Mesendoderm (in vitro differentiated cells): ENCODE measurements at regions not wholly inside any gene's neighbourhood (a gene's known extent, or its start where the extent isn't known, plus 50 kb on each side); places are given as distances from the start of the nearest gene placed in this dataset.

ENCODE experiments used
- DNase-seq: peaks from one replicate; pipeline ENCODE4 v3.0.0; 2013
- H2AK5ac ChIP-seq: 2 replicates; pipeline ENCODE4 v1.6.1; 2013; ENCODE audit warnings: low read length, inconsistent platforms
- H2BK120ac ChIP-seq: 2 replicates; pipeline ENCODE4 v1.6.1; 2013; ENCODE audit warnings: low read depth, mild to moderate bottlenecking, low read length, moderate library complexity, mixed read lengths
- H2BK15ac ChIP-seq: replicated peaks from 2 replicates; pipeline ENCODE4 v1.6.1; 2013; ENCODE audit warnings: low read depth, mild to moderate bottlenecking, moderate library complexity
- H2BK5ac ChIP-seq: 2 replicates; pipeline ENCODE4 v1.6.1; 2013; ENCODE audit warnings: low read length, inconsistent platforms
- H3K18ac ChIP-seq: 2 replicates; pipeline ENCODE4 v1.6.1; 2013; ENCODE audit warnings: mild to moderate bottlenecking, low read length, mixed read lengths
- H3K23ac ChIP-seq: one replicate; pipeline ENCODE4 v1.6.1; 2013; ENCODE audit warnings: low read length
- H3K27ac ChIP-seq: 2 replicates; pipeline ENCODE4 v1.5.1; 2013; ENCODE audit warnings: low read depth, mild to moderate bottlenecking, inconsistent platforms, low read length, moderate library complexity
- H3K27me3 ChIP-seq: 2 replicates; pipeline ENCODE4 v1.6.1; 2013; ENCODE audit warnings: low read length, control low read depth, mild to moderate bottlenecking, inconsistent platforms; ENCODE audit not compliant: insufficient read depth, poor library complexity
- H3K36me3 ChIP-seq: 2 replicates; pipeline ENCODE4 v1.6.1; 2013; ENCODE audit warnings: low read length, inconsistent platforms; ENCODE audit not compliant: control insufficient read depth, insufficient read depth
- H3K4ac ChIP-seq: one replicate; pipeline ENCODE4 v1.6.1; 2013; ENCODE audit warnings: low read depth, mild to moderate bottlenecking, low read length, moderate library complexity
- H3K4me1 ChIP-seq: 2 replicates; pipeline ENCODE4 v1.6.1; 2013; ENCODE audit warnings: low read depth, low read length, inconsistent platforms; ENCODE audit not compliant: control insufficient read depth
- H3K4me2 ChIP-seq: 2 replicates; pipeline ENCODE4 v1.6.1; 2013; ENCODE audit warnings: low read length
- H3K4me3 ChIP-seq: 2 replicates; pipeline ENCODE4 v1.5.1; 2013; ENCODE audit warnings: mild to moderate bottlenecking, low read length
- H3K56ac ChIP-seq: one replicate; pipeline ENCODE4 v1.6.1; 2013; ENCODE audit warnings: low read length
- H3K79me1 ChIP-seq: 2 replicates; pipeline ENCODE4 v1.6.1; 2013; ENCODE audit warnings: low read length, inconsistent platforms
- H3K79me2 ChIP-seq: 2 replicates; pipeline ENCODE4 v1.6.1; 2013; ENCODE audit warnings: mild to moderate bottlenecking, low read length; ENCODE audit not compliant: control insufficient read depth, insufficient read depth
- H3K9ac ChIP-seq: 2 replicates; pipeline ENCODE4 v1.6.1; 2013; ENCODE audit warnings: low read length, inconsistent platforms
- H4K5ac ChIP-seq: one replicate; pipeline ENCODE4 v1.6.1; 2013; ENCODE audit warnings: low read length
- H4K8ac ChIP-seq: one replicate; pipeline ENCODE4 v1.6.1; 2013; ENCODE audit warnings: low read depth, mild to moderate bottlenecking, control low read depth, low read length, moderate library complexity
- WGBS: extraction: QIAGEN DNeasy Blood & Tissue Kit; methylation state at CpG from one replicate; pipeline ENCODE4 v1.1.7; 2013; ENCODE audit warnings: low lambda C conversion rate, missing lambda C conversion rate; ENCODE audit not compliant: insufficient coverage; ENCODE audit errors: extremely low coverage; 5-methylcytosine and 5-hydroxymethylcytosine counted together

DNA sequence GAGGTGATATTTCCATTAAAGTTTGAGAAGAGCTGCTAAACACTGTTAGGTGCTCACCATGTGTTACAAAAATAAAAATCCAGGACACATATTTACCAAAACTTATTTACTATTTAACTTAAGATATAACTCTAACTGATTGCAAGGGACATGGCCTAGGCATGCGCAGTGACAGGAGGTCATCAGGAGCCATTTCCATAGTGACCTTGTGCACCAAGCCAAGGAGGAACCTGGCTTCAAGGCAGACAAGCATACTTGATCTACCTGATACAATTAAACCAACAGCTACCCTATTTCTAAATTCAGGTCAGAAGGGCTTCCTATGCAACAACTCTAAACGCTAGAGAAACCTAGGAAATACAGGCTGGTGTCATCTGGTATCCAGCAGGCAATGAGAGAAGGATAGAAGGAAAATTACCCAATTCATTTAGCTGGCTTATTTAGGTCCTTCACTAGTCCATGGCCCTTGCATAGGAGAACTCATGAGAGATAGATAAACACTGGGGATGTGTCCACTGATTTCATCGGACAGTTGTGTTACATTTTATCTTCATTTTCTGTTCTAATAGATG lies 134.4 kb downstream of the FOXB1 start:
- H3K23ac ChIP-seq = no peak overlapping the region
- H3K56ac ChIP-seq = no peak overlapping the region
- H3K4me2 ChIP-seq = no peak overlapping the region
- no peaks in the 10 kb centered on the region for H3K79me2 ChIP-seq
- no peak overlapping the region for H2BK120ac ChIP-seq
- H3K9ac ChIP-seq = no peak overlapping the region
- no peaks in the 10 kb centered on the region for H3K27me3 ChIP-seq
- H3K27ac ChIP-seq = no peak overlapping the region
- no peak overlapping the region for H3K4me3 ChIP-seq
- H3K4ac ChIP-seq = no peak overlapping the region
- no peak overlapping the region for H4K5ac ChIP-seq
- no peak overlapping the region for H4K8ac ChIP-seq
- no peaks in the 10 kb centered on the region for H3K79me1 ChIP-seq
- DNase-seq = no peak
- no peak overlapping the region for H2BK5ac ChIP-seq
- no peaks in the 10 kb centered on the region for H3K36me3 ChIP-seq
- no peaks in the 10 kb centered on the region for H3K4me1 ChIP-seq
- no peak overlapping the region for H2AK5ac ChIP-seq
- no CpG with 5 or more reads among the region's 3 CpGs for WGBS
- H2BK15ac ChIP-seq = no peak overlapping the region
- H3K18ac ChIP-seq = no peak overlapping the region

DNA sequence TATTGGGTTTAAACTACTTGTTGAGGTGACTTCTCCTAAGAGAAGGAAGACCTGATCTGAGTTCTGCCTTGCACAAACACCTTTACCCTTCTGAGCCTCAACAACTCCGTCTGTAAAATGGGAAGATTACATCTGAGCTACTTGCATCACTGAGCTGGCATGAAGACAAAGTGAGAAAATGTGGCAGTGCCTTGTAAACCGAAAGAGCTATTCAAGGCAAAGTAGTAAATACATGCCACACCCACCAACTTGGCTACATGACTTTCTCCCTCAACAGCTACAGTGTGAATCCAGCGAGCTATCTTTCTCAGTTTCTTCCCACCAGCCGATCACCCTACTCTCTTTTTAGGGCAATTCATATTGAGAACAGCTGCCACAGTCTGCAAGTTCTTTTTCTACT lies 148.3 kb downstream of the FOXB1 start:
- no peaks in the 10 kb centered on the region for H3K79me2 ChIP-seq
- no peak overlapping the region for H3K23ac ChIP-seq
- no peak overlapping the region for H3K4me3 ChIP-seq
- H3K18ac ChIP-seq = no peak overlapping the region
- no peaks in the 10 kb centered on the region for H3K36me3 ChIP-seq
- H3K56ac ChIP-seq = no peak overlapping the region
- H2BK5ac ChIP-seq = no peak overlapping the region
- H3K4me1 ChIP-seq = peaks cover 2% of the 10 kb centered on the region
- DNase-seq = no peak
- no peak overlapping the region for H2BK120ac ChIP-seq
- no peak overlapping the region for H4K8ac ChIP-seq
- no peak overlapping the region for H4K5ac ChIP-seq
- H2AK5ac ChIP-seq = no peak overlapping the region
- no peaks in the 10 kb centered on the region for H3K27me3 ChIP-seq
- H3K27ac ChIP-seq = no peak overlapping the region
- H3K4ac ChIP-seq = no peak overlapping the region
- WGBS = no CpG with 5 or more reads among the region's 4 CpGs
- H3K9ac ChIP-seq = no peak overlapping the region
- H3K79me1 ChIP-seq = no peaks in the 10 kb centered on the region
- H3K4me2 ChIP-seq = no peak overlapping the region
- H2BK15ac ChIP-seq = no peak overlapping the region

- no peak overlapping the region for H2BK120ac ChIP-seq
- H3K4me2 ChIP-seq = no peak overlapping the region
- no CpG with 5 or more reads among the region's 4 CpGs for WGBS
- no peaks in the 10 kb centered on the region for H3K79me2 ChIP-seq
- no peak overlapping the region for H2AK5ac ChIP-seq
- H4K8ac ChIP-seq = no peak overlapping the region
- no peak overlapping the region for H2BK15ac ChIP-seq
- H3K18ac ChIP-seq = no peak overlapping the region
- DNase-seq = no peak
- no peak overlapping the region for H3K27ac ChIP-seq
- no peaks in the 10 kb centered on the region for H3K36me3 ChIP-seq
- no peaks in the 10 kb centered on the region for H3K4me1 ChIP-seq
- H3K23ac ChIP-seq = no peak overlapping the region
- H3K27me3 ChIP-seq = no peaks in the 10 kb centered on the region
- no peaks in the 10 kb centered on the region for H3K79me1 ChIP-seq
- no peak overlapping the region for H4K5ac ChIP-seq
- no peak overlapping the region for H3K9ac ChIP-seq
- H3K4ac ChIP-seq = no peak overlapping the region
- no peak overlapping the region for H2BK5ac ChIP-seq
- H3K4me3 ChIP-seq = no peak overlapping the region
- H3K56ac ChIP-seq = no peak overlapping the region
Measured at GRCh38 chr15:60154764-60155325, 150.7 kb downstream of the FOXB1 start.

DNA sequence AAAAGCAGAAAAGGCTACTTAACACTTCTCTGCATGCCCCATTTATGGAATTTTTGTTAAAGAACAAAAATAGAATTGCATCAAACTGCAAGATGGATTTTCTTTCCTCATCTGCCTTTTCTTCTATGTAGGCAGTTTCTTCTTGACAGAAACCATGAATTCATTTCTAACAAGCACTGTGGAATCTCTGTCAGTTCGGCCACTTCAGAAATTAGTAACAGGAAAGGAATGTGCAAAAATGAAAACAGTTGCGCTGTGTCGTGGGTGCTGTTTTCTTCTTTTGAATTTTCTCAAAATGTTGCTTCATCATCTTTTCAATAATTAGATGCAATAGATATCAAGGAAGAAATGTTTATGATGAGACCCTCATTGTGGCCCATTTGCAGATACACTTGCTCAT lies 151.6 kb downstream of the FOXB1 start:
- no CpG with 5 or more reads among the region's 3 CpGs for WGBS
- H3K79me2 ChIP-seq = no peaks in the 10 kb centered on the region
- H3K36me3 ChIP-seq = no peaks in the 10 kb centered on the region
- no peak overlapping the region for H3K18ac ChIP-seq
- no peak overlapping the region for H3K4ac ChIP-seq
- H2BK120ac ChIP-seq = no peak overlapping the region
- no peak overlapping the region for H3K4me3 ChIP-seq
- H2BK5ac ChIP-seq = no peak overlapping the region
- no peak overlapping the region for H3K23ac ChIP-seq
- no peak for DNase-seq
- H3K4me1 ChIP-seq = no peaks in the 10 kb centered on the region
- no peak overlapping the region for H3K56ac ChIP-seq
- no peak overlapping the region for H3K27ac ChIP-seq
- no peak overlapping the region for H3K4me2 ChIP-seq
- H2AK5ac ChIP-seq = no peak overlapping the region
- no peaks in the 10 kb centered on the region for H3K79me1 ChIP-seq
- no peak overlapping the region for H2BK15ac ChIP-seq
- no peak overlapping the region for H3K9ac ChIP-seq
- no peaks in the 10 kb centered on the region for H3K27me3 ChIP-seq
- no peak overlapping the region for H4K8ac ChIP-seq
- no peak overlapping the region for H4K5ac ChIP-seq

- no peak overlapping the region for H3K18ac ChIP-seq
- H2BK15ac ChIP-seq = no peak overlapping the region
- H3K79me2 ChIP-seq = no peaks in the 10 kb centered on the region
Measured at GRCh38 chr15:60160909-60161308, 156.8 kb downstream of the FOXB1 start.

DNA sequence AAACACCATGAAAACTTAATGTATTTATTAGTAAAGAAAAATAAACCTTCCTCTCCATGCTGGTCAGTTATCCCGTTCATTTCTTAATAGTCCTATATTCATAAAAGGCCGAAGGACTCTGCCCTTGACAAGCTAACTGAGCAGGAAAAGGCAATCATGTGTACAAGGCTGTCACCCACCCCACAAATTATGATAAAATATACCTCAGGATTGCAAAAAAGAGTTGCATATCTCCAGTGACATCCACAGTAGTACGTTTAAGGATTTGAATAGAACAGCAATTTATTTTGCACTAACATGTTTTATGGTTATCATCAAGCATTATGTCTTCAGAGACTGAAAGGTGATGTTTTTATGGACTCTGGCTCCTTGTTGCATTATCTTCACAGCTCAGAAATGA lies 157.6 kb downstream of the FOXB1 start:
- Histone ChIP-seq H2BK15ac (no peak overlapping the region), H2AK5ac (no peak overlapping the region), H3K79me2 (no peaks in the 10 kb centered on the region), H4K8ac (no peak overlapping the region), H3K36me3 (no peaks in the 10 kb centered on the region), H3K9ac (no peak overlapping the region), H2BK5ac (no peak overlapping the region), H3K23ac (no peak overlapping the region), H3K56ac (no peak overlapping the region), H3K4me3 (no peak overlapping the region), H3K4me2 (no peak overlapping the region), H3K18ac (no peak overlapping the region), H3K79me1 (no peaks in the 10 kb centered on the region), H3K4ac (no peak overlapping the region), H4K5ac (no peak overlapping the region), H3K27ac (no peak overlapping the region), H2BK120ac (no peak overlapping the region), H3K27me3 (no peaks in the 10 kb centered on the region), H3K4me1 (no peaks in the 10 kb centered on the region)
- no peak for DNase-seq
- WGBS = no CpG with 5 or more reads among the region's 3 CpGs

More at GRCh38 chr15:60160909-60161308, 156.8 kb downstream of the FOXB1 start:
- Histone ChIP-seq H2BK5ac (no peak overlapping the region), H3K4me2 (no peak overlapping the region), H3K27me3 (no peaks in the 10 kb centered on the region), H3K79me1 (no peaks in the 10 kb centered on the region), H4K5ac (no peak overlapping the region), H2AK5ac (no peak overlapping the region), H2BK120ac (no peak overlapping the region), H3K36me3 (no peaks in the 10 kb centered on the region), H4K8ac (no peak overlapping the region), H3K4me1 (no peaks in the 10 kb centered on the region), H3K4me3 (no peak overlapping the region), H3K27ac (no peak overlapping the region), H3K4ac (no peak overlapping the region), H3K23ac (no peak overlapping the region), H3K56ac (no peak overlapping the region), H3K9ac (no peak overlapping the region)
- WGBS = no CpG with 5 or more reads among the region's 5 CpGs
- DNase-seq = peak; percentile 39
